Fibroblast of peridontal ligament (primary cell): ENCODE measurements at regions not wholly inside any gene's neighbourhood (a gene's known extent, or its start where the extent isn't known, plus 50 kb on each side); places are given as distances from the start of the nearest gene placed in this dataset.

Experiments
- DNase-seq: peaks from one replicate; pipeline ENCODE4 v3.0.0-alpha.2; 2010; ENCODE audit errors: extremely low read depth

DNA sequence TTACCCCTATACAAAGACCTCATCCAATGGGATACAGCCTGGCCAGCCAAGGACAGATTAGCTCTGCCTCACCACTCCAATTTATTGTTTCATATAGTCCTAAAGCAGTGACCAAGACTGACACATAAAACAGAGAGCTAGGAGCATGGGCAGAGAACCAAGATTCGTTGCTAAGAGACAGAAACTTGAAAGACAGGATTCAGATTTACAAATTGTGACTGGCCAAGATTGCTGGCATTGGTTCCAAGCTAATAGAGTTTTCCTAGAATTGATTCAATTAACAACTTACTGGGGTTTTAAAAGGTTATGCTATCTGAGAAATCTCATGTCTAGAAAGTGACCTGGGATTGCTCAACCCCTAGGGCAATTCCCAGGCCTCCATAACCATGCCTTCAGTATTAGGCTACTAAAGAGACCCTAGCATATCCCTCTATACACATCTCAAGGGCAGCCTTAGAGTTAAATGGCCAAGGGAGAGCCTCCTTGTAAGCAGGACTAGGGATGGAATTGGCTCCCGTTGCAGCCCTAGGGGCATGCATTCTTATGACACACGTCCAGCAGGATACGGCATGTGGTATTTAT is 75.6 kb downstream of the ICOS start:
- DNase-seq: no peak

DNA sequence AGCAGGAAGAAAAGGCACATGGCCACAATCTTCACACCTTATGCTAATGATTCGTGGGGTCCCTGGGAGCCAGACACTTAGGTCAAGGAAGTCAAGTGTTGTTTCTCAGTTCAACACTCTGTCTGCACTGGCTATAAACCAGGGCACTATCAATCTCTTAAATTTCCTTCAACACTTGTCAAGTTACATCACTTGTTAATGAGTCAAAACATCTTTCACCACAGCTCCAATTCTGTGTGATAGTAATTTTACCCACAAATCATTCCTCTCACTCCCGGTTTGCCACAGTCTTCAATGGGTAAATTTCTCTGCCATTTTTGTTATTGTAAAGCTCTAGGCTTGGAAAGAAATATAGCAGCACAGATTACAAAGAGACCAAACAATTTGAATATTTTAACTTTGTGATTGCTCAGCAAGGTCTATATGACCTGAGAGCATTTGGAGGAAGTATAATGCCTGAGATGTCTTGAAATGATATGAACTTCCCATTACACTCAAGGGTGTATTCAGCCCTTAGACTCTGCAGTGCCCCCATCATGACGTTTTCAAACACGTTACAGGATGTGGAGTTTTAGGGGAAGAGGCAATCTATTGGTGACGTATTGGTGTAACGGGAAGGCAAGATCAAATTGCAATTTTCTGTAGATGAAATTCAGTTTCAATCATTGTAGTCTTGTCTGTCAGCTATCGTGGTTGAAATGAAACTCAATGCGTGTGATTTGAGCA is 78.7 kb downstream of the ICOS start:
- no peak for DNase-seq

DNA sequence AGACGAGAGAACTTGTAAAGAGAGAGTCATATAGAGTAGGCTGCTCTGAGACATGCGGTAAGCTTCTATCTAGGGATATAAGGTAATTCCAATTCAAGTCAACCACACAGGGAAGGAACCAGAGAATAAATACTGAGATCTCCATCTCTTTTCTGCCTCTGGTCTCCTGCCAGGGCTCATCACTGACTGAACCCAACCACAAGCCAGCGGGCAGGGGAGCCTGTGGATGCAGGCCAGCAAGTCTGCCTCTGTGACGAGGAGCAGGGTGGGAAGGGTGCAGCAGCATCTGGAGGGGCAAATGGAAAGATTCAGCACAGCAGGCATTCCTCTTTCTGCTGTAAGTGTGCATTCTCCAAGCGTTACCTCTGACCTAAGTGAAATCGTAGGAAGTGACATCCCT is 82.2 kb downstream of the ICOS start:
- DNase-seq: no peak

DNA sequence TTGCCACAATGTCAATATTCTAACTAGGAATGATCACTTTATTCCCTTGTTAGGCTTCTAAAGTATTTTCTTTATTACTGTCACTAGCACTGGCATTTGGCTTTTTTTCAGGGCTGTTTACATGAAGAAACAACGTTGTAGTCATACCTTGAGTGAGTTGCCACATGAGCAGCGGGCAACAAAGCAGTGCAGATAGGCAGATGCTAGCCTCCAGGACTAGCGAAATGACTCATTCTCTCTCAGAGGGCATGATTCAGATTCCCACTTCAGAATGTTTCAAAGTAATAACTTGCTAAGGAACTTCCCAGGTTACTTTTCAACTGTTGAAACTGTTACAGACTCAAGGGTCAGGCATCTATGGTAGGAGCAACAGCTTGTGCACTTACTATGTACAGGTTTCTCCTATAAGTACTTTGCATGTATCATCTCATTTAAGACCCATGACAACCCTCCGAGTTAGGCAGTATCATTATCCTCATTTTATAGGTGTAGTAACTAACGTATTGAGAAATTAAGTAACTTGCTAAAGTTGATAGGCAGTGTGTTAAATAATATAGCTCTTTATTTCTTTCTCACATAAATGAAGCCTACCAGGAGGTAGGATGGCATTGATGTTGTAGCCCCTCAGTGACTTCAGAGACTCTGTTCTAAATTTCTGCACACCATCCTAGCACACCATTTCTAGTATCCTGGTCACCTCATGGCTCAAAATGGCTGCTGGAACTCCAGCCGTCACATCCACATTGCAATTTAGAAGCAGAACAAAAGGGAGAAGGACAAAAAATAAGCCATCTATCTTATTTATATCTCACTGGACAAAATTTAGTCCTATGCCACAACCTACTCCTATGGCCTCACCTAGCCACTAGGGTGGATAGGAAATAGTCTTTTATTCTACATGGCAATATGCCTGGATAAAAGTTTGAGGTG is 83.3 kb downstream of the ICOS start:
- DNase-seq: peak; percentile 3

DNA sequence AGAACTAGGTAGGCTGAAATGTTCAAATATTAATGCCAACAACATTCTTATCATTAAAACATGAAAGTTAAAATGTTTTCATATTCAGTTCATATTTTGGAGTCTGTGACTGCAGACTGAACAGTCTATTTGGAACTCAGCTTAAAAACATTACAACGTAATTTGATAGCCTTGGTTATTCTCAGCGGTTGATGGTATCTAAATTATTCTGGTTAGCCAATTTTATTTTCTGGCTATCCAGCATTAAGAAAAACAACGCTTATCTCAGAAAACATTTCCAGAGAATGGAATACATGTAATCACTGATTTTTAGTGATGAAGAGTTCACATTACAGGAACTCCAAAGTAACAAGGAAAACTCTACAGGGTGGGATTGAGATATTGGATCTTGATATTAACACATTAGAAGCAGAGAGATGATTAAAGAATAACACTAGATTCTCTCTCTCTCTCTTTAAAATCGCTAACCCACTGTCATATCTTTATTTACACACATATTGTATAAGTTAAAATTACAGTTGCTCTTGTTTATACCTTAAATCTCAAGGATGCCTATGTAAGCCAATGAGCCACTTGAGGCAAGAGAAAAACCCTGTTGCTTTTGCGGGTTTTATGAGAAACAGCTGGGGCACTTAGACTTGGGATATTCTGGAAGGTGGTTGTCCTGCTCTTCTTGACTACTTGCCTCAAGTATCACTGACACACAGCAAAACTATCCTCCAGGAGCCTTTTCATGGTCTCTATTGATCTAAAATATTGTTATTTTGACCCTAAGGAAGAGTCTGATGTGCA is 84.9 kb downstream of the ICOS start:
- DNase-seq: peak; percentile 20

DNA sequence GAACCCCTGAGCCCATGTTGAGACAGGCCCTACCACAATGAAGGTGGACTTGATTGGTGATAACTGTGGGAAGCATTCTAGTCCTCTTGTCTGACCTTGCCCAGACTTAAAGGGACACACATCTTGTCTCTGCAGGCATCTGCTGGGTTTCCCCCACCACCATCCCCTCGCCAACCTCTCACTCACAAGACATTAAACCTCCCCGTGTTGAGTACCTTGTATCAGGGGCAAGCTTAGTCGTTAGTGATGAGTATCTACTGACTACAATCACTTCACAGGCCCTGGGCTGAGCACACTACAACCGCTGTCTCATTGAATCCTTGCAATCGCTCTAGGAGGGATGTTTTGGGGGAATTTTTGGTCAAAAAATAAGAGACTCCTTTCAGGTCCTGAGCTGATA is 86.0 kb downstream of the ICOS start:
- DNase-seq: no peak

DNA sequence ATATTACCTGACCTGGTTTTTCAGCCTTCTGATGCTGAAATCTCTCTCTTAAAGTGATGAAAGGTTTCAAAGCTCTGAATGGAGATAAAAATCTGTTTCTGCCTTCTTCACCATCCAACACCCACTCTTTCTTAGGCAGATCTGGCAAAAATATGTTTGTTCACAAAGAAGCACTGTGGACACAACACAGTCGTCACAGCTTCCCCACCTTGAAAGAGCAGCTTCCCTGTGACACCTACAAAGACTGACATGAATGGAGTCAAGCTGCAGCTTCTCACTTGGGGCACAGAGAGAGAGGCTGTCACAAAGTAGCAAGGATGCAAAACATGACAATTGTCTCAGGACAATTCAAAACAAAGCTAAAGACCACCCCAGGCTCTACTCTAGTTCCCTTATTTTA is 86.5 kb downstream of the ICOS start:
- DNase-seq: no peak

DNA sequence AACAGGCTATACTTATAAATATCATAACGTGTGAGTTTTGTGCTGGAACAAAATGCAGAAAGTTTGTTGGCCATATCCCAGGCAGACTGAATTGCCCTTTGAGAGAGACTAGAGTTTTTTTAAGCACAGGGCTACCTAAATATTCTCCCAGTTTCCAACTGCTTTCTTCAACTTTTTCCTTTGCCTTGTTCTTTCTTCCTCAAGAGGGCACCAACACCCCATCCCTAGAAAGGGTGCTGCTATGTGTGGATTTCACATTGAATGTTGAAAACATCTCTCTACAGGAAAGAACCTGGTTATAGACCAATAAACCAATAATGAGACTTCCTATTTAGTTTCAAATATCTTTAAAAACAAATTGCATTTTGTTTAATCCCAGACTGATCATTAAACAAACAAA is 87.9 kb downstream of the ICOS start:
- peak; percentile 49 for DNase-seq

DNA sequence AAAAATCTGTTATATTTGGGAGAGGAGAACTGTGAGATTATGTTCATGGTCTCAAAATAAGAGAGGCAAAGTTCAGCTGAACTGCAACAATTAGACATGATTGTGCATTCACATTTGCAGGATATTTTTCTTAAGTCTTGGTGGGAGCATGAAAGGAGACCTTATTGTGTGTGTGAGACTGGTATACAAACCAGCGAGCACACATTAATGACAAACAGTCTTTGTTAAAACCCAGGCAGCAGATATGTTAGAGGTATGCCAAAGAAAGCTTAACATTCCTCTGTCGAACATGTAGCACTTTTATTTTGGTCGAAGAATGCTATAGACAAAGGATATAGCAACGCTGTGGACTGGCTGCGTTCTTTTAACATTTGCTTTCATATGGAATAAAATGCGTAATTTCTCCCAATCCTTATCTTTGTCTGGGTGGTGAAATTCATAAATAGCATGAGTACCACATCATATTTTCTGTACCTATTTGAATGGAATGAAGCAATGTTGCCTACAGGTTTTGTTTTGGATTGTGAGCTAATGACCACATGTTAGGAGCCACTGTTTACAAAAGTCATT is 88.4 kb downstream of the ICOS start:
- no peak for DNase-seq

DNA sequence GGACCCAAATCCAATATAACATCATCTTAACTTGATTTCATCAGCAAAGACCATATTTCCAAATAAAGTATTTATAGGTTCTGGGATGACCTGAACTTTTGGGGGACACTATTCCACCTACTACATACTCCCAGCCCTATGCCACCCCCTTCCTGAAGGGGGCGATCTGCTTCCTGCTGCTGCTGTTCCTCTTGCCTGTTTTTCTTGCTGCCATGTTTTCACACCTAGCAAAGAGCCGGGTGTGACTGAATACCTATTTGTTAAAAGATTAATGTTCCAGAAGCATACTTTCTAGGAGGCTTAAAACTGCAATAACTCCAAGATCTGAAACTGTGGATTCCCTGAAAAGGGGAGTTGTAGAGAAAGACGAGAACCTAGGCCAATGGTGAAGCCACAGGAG is 89.7 kb downstream of the ICOS start:
- DNase-seq: no peak

DNA sequence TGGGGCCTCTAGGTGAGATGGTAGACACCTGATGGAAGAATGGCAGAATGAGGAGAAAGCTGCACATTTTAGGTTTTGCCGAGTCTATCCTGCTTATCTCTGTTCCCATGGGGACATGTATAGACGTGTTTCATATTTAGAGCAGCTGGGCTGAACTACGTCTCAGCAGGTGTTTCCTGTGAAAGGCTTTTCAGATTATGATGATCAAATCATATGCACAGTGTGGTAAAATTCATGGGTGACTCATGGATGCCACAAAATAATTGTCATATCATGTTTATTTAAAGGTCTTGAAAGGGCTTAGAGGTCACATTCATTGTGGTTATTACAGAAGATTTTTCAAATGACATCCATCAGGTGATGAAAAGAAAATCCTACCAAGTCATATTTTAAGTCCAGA is 90.5 kb downstream of the ICOS start:
- DNase-seq: no peak

DNA sequence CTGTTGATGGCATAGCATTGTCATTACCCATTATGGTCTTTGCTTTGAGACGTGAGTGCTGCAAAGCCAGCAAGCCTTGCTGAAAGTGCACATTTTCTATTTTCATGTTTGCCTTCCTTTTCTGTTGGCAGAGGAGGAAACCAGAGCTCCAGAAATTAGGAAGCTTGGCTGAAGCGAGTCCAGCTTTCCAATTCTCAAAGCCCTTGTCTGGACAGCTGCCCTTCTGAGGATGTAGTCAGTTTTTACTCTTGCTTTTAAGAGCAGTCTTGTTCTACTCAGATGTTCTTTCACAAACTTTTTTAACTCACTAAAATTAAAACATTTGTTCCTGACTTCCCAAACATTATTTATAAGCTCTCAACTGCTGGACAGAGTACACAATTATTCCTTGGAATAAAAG is 93.8 kb downstream of the ICOS start:
- DNase-seq: no peak

DNA sequence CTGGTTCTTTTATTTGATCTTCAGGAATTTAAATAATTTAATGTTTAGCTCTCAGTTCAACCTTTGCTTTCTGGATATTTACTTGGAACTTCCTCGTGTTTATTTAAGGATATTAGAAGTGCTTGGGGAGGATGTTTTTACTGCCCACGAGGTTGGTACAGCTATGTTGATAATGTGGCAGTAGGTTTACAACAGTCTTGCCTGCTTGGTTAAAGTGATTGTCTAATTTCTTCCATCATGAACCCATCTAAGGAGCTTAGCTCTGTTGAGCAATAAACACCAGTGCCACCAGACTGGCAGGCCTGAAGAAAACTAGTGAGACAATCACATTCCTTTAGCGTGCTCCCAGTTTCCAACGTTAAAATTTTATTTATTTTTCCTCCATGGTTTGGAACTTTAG is 94.5 kb downstream of the ICOS start:
- no peak for DNase-seq

DNA sequence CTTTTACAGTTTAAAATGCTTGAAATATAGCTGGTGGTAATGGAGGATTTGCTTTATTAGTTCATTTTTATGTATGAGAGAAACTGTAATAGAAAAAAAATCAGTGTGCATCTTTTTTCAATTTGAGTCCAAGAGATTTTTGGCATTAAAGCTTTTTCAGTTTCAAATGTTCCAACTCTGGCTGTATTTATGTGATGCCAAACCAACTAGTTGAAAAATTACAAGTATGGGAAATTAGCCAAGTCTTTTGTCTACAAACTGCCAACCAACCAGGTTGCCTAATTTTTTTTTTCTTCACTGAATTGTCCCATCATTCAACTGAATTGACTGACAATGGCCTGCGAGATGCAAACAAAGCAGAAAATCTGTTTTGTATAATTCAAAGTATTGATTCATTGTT is 95.7 kb downstream of the ICOS start:
- DNase-seq: no peak

DNA sequence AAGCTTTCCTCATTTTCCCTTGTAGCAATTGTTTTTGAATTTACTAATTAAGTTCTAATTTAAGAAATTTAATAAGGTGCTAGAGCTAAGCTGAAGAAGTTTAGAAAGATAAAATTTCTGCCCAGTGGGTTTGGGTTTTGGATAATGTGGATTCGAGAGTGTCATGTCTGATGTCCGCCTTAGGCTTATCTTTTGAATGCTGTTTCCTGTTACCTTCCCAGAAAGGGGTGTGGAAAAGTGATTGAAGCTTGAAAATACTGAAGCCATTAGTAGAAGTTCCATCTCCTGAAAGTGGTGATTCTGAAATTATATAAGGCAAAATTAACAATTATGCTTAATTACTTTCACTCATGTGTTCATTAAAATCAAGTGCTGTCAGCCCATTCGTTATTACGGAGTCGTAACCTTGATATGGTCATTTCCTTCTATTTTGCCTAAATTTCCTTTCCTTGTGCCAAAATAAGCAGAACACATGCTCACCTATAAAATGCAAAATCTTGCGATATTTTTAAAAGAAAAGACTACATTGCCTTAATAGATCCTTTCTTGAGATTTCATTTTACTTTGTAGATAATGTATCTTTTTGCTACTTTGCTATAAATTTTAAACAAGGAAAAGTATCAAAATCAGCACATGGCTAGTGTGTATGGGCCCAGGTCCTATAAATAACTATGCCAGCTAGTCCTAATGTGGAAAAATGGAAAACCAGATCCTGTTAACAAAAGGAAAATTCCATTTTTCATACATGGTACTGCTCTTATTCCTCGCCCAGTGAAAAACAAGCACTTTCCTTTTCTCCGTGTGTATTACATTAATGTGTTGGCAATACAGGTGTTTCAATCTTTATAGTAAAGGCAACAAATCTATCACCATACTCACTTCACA is 97.3 kb downstream of the ICOS start:
- no peak for DNase-seq

DNA sequence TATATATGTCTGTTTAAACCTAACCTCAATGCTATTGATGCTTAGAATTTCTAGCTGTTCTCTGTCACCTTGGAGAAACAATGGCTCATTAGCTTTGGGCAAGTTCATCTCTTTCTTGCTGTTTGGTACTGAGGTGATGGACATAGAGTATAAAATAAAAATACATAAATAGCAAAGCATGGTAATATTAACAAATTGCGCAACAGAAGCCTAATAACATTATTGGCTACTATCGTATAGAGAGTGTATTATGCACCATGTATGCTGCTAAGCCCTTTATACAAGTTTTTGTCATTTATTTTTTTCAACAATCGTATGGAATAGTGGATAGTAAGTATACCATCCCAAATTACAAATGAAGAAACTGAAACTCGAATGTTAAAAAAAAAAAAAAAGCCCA is 100.1 kb downstream of the ICOS start:
- no peak for DNase-seq

DNA sequence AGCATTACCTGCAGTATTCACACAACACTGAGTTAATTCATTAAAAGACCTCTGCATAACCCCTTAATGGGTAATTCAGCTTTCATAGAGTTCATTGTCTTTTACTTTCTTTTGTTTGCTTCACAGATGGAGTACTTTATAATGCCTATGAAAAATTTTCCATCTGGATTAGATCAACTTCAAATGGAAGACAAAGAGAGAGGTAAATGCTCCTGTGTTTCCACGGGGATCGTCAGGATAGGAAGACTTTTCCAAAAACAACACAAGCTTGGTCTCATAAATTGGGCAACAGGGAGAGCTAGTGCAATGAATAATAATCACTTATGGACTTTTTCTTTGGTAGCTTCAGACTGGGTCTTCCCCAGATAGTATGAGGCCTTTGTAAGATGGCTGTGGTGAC is 100.7 kb downstream of the ICOS start:
- DNase-seq: no peak

DNA sequence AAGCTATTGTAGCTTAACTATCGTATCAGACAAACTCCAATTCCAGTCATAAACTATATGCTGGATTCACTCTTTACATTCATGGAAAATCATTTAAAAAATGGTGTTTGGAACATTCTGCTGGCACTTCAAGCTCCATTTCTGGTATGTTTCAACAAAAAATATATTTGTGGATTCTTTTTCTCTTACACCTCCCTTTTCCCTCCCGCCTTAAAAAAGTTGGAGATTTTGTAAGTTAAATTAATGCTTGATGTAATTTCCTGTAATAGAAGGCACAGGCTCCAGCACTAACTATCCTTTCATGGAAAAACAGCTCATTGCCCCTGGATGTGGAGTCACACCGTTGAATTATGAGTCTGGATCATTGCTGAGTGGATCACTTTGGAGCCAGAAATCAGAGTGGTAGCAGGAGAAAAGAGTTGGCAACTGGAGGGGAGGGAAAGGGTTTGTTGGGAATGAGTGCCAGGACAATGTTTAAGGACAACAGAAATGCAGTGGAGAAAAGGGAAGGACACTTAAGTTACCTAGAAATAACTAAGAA is 102.8 kb downstream of the ICOS start:
- no peak for DNase-seq

DNA sequence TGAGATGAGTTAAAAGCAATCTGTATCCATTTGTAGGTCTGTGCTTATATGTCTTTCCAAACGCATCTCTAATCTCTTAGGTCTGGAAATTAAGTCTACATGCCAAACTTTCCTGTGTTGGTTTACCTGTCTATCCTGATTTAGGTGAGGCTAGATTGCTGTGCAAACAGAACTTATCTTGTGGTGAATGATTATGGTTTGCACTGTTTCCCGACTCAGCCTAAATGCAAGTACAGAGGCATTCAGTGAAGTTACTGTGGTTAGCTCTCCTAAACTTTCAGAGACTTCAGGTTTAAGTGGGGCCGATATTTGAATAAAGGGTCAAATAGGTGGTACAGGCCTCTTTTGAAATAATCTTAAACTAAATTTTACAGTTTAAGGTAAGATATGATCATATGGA is 103.5 kb downstream of the ICOS start:
- no peak for DNase-seq

DNA sequence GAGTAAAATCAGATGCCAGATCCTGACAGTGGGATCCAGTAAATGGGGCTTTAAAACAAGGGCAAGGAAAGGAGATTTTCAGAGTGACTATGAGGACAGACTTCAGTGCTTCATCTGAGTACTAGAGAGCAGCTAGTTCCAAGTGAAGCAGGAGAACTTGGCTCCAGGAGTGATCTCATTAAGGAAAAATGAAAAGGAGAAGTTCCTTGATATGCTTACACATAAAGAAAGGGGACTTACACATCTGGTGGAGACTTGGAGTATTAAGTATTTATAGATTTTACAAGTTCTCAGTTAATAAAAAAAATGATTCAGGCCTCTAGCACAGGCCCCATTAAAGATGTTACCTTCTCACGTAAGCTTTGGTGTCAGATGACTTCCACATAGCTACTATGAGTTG is 105.8 kb downstream of the ICOS start:
- no peak for DNase-seq
